PC-3 (cell line): ENCODE measurements at regions not wholly inside any gene's neighbourhood (a gene's known extent, or its start where the extent isn't known, plus 50 kb on each side); places are given as distances from the start of the nearest gene placed in this dataset.

Source experiments
- EZH2 ChIP-seq: fragments of 300-600 bp; sonication (generic); IDR thresholded peaks from one replicate; pipeline ENCODE4 v1.6.1; 2017; ENCODE audit warnings: antibody characterized with exemption, mild to moderate bottlenecking, low read length; ENCODE audit not compliant: unreplicated experiment
- TF ChIP-seq, protein P1 (sequence below): fragments of 300-600 bp; sonication (generic); conservative IDR thresholded peaks from 2 replicates; pipeline ENCODE4 v1.5.1; 2017; ENCODE audit warnings: antibody characterized with exemption, low read depth, mild to moderate bottlenecking, low read length

DNA sequence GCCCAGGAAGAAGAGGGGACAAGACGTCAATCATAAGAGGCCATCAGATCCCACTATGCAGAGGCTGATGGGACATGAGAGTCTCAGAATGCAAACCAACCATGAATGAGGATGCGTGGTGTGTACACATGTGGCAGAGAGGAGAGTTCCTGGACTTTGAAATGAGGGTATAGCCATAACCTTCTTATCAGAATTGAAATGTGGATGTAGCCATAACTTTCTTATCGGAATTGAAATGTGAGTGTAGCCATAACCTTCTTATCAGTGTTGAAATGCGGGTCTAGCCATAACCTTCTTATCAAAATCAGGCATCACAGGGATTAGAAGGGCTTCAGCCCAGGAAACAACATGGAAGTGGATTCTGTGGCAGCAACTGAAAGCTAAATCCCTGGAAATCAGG is 415.5 kb upstream of the FAT1 start:
- TF ChIP-seq, protein P1, sequence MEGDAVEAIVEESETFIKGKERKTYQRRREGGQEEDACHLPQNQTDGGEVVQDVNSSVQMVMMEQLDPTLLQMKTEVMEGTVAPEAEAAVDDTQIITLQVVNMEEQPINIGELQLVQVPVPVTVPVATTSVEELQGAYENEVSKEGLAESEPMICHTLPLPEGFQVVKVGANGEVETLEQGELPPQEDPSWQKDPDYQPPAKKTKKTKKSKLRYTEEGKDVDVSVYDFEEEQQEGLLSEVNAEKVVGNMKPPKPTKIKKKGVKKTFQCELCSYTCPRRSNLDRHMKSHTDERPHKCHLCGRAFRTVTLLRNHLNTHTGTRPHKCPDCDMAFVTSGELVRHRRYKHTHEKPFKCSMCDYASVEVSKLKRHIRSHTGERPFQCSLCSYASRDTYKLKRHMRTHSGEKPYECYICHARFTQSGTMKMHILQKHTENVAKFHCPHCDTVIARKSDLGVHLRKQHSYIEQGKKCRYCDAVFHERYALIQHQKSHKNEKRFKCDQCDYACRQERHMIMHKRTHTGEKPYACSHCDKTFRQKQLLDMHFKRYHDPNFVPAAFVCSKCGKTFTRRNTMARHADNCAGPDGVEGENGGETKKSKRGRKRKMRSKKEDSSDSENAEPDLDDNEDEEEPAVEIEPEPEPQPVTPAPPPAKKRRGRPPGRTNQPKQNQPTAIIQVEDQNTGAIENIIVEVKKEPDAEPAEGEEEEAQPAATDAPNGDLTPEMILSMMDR = no peak
- TF ChIP-seq EZH2 = no peak
